ENCODE measurements at regions not wholly inside any gene's neighbourhood (a gene's known extent, or its start where the extent isn't known, plus 50 kb on each side); places are given as distances from the start of the nearest gene placed in this dataset.

GRCh38 chr7:47149971-47150370 lies 431.9 kb downstream of the TNS3 start:
- Histone ChIP-seq H3K4me3 (ENCODE audit: low read length) (no peak overlapping the region), H3K27me3 (ENCODE audit: insufficient read depth, low read length) (no peaks in the 10 kb centered on the region), H3K9me3 (ENCODE audit: low read length) (no peaks in the 10 kb centered on the region), H2AFZ (ENCODE audit: low read depth, low read length) (no peak overlapping the region), H3K4me1 (ENCODE audit: insufficient read depth, low read length) (no peaks in the 10 kb centered on the region), H3K36me3 (ENCODE audit: insufficient read depth, low read length) (no peaks in the 10 kb centered on the region)

GRCh38 chr7:47149208-47149839 lies 432.6 kb downstream of the TNS3 start:
- Histone ChIP-seq H3K36me3 (ENCODE audit: insufficient read depth, low read length) (no peaks in the 10 kb centered on the region), H2AFZ (ENCODE audit: low read depth, low read length) (no peak overlapping the region), H3K27me3 (ENCODE audit: insufficient read depth, low read length) (no peaks in the 10 kb centered on the region), H3K4me3 (ENCODE audit: low read length) (no peak overlapping the region), H3K4me1 (ENCODE audit: insufficient read depth, low read length) (no peaks in the 10 kb centered on the region), H3K9me3 (ENCODE audit: low read length) (no peaks in the 10 kb centered on the region)

DNA sequence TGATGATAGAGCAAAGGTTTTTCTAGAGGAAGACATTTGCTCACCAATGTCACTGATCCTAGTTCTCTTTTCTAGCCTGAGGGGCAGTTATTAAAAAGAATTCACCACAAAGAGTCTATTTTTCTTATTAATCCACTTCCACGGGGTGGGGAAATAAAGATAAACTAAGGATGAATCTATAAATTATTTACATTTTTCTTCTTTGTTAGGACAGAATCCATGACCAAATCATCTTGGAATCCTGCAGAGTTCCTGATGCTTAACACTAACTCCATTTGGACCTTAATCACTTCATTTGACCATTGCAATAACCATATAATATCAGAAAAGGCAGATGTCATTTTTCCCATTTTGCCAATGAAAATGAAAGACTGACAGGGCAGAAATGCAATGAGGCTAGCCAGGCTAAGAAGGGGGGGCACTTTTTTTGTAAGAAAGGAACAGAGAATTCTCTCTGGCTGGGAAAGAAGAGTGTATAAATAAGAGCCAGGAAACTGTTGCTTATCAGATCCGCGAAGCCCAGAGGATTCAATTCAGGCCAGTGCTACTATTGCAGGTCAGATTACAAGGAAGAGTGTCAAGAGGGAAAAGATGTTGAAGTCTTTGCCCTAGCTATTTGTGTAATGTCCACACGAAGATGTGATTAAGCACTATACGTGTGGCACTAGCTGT lies 433.2 kb downstream of the TNS3 start:
- Histone ChIP-seq H3K4me1 (ENCODE audit: insufficient read depth, low read length) (no peaks in the 10 kb centered on the region), H3K36me3 (ENCODE audit: insufficient read depth, low read length) (no peaks in the 10 kb centered on the region)

DNA sequence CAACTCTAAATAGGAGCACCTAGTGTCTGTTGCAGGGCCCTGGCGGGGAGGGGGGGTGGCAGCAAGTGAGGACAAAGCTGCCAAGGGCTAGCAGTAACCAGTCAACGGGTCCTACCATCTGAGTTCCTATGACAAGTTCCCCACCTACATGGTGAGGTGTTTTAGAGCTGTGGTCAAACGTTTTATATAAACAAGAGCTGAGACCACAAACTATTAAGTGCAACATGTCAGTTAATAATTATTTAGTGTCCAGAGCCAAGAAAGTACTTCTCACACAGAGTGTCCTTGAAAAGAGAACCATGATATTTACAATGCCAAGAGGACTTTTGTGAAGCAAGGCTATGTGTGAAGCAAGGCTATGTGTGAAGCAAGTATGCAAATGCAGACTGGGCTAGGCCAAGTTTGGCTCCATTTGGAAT lies 434.7 kb downstream of the TNS3 start:
- H2AFZ ChIP-seq (ENCODE audit: low read depth, low read length) = no peak overlapping the region
- H3K4me1 ChIP-seq (ENCODE audit: insufficient read depth, low read length) = no peaks in the 10 kb centered on the region
- H3K36me3 ChIP-seq (ENCODE audit: insufficient read depth, low read length) = no peaks in the 10 kb centered on the region
- H3K9me3 ChIP-seq (ENCODE audit: low read length) = no peaks in the 10 kb centered on the region
- no peaks in the 10 kb centered on the region for H3K27me3 ChIP-seq (ENCODE audit: insufficient read depth, low read length)
- no peak overlapping the region for H3K4me3 ChIP-seq (ENCODE audit: low read length)

More for the DNA sequence above, 433.2 kb downstream of the TNS3 start:
- H2AFZ ChIP-seq (ENCODE audit: low read depth, low read length) = no peak overlapping the region
- no peaks in the 10 kb centered on the region for H3K27me3 ChIP-seq (ENCODE audit: insufficient read depth, low read length)
- no peak overlapping the region for H3K4me3 ChIP-seq (ENCODE audit: low read length)
- no peaks in the 10 kb centered on the region for H3K9me3 ChIP-seq (ENCODE audit: low read length)

- H3K4me1 ChIP-seq (ENCODE audit: insufficient read depth, low read length) = no peaks in the 10 kb centered on the region
- no peaks in the 10 kb centered on the region for H3K9me3 ChIP-seq (ENCODE audit: low read length)
- H3K27me3 ChIP-seq (ENCODE audit: insufficient read depth, low read length) = no peaks in the 10 kb centered on the region
- no peaks in the 10 kb centered on the region for H3K36me3 ChIP-seq (ENCODE audit: insufficient read depth, low read length)
- no peak overlapping the region for H2AFZ ChIP-seq (ENCODE audit: low read depth, low read length)
- H3K4me3 ChIP-seq (ENCODE audit: low read length) = no peak overlapping the region
Observed at GRCh38 chr7:47145982-47146381, 435.9 kb downstream of the TNS3 start.

DNA sequence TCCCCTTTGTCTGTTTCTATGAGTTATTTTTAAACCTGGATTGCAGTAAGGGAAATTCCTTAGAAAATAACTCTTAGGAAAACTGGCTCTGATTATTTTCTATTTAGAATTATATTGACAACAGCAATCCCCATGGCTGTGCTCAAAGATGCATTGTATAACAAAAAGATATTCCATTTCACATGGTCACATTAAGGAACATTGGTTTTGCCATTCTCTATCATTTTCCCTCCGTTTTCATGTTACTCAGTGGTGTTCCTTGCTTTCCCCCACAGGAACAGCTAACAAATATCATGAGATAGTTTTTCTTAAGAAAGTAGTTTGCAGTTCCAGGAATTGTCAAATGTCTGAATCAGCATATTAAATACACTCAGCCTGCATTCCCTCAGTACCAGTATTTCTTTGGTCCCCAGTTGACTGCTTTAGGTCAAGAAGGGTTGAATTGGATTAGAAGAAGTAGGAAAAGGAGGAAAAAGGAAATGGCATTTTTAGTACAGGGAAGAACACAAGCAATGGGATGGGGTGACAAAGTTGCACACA lies 436.7 kb downstream of the TNS3 start:
- H3K27me3 ChIP-seq (ENCODE audit: insufficient read depth, low read length) = no peaks in the 10 kb centered on the region
- H2AFZ ChIP-seq (ENCODE audit: low read depth, low read length) = no peak overlapping the region
- no peaks in the 10 kb centered on the region for H3K4me1 ChIP-seq (ENCODE audit: insufficient read depth, low read length)
- no peak overlapping the region for H3K4me3 ChIP-seq (ENCODE audit: low read length)
- no peaks in the 10 kb centered on the region for H3K9me3 ChIP-seq (ENCODE audit: low read length)
- H3K36me3 ChIP-seq (ENCODE audit: insufficient read depth, low read length) = no peaks in the 10 kb centered on the region

GRCh38 chr7:47143339-47143738 lies 438.6 kb downstream of the TNS3 start:
- no peaks in the 10 kb centered on the region for H3K9me3 ChIP-seq (ENCODE audit: low read length)
- H3K4me1 ChIP-seq (ENCODE audit: insufficient read depth, low read length) = no peaks in the 10 kb centered on the region
- no peak overlapping the region for H2AFZ ChIP-seq (ENCODE audit: low read depth, low read length)

DNA sequence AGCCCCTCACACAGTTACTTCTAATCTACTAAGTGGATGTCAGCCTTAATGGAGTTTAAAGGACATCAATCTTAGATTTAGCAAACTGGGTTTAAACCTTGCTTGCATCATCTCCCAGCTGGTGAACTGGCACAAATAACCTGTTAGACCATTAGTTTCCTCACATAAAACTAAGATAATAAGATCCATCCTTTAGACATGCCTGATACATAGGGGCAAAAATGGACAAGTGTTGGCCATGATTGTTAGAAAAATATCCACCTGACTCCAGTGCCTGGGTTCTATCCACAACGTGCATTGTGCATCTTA lies 439.1 kb downstream of the TNS3 start:
- Histone ChIP-seq H3K4me3 (ENCODE audit: low read length) (no peak overlapping the region), H3K9me3 (ENCODE audit: low read length) (no peaks in the 10 kb centered on the region), H3K27me3 (ENCODE audit: insufficient read depth, low read length) (no peaks in the 10 kb centered on the region), H3K4me1 (ENCODE audit: insufficient read depth, low read length) (no peaks in the 10 kb centered on the region), H3K36me3 (ENCODE audit: insufficient read depth, low read length) (no peaks in the 10 kb centered on the region), H2AFZ (ENCODE audit: low read depth, low read length) (no peak overlapping the region)

More at GRCh38 chr7:47143339-47143738, 438.6 kb downstream of the TNS3 start:
- H3K36me3 ChIP-seq (ENCODE audit: insufficient read depth, low read length) = no peaks in the 10 kb centered on the region
- no peaks in the 10 kb centered on the region for H3K27me3 ChIP-seq (ENCODE audit: insufficient read depth, low read length)
- no peak overlapping the region for H3K4me3 ChIP-seq (ENCODE audit: low read length)

- Histone ChIP-seq H3K9me3 (ENCODE audit: low read length) (no peaks in the 10 kb centered on the region), H3K27me3 (ENCODE audit: insufficient read depth, low read length) (no peaks in the 10 kb centered on the region), H3K36me3 (ENCODE audit: insufficient read depth, low read length) (no peaks in the 10 kb centered on the region), H3K4me1 (ENCODE audit: insufficient read depth, low read length) (no peaks in the 10 kb centered on the region), H2AFZ (ENCODE audit: low read depth, low read length) (no peak overlapping the region), H3K4me3 (ENCODE audit: low read length) (no peak overlapping the region)
Observed at GRCh38 chr7:47142169-47142866, 439.6 kb downstream of the TNS3 start.

DNA sequence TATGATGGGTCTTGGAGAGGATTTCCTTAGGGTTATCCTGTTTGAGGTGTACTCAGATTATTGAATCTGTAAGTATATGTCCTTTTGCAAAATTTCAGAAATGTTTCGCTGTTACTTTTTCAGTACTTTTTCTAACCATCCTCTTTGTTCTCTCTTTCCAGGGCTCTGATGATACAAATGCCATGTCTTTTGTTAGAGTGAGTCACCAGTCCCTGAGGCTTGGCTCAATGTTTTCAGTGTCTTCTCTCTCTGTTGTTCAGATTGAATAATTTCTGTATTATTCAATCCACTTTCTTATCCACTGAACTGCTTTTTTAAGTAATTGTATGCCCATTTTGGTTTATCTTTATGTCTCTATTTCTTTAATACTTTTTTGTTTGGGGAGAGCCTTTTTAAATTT lies 449.4 kb downstream of the TNS3 start:
- H3K4me3 ChIP-seq (ENCODE audit: low read length) = no peak overlapping the region
- no peaks in the 10 kb centered on the region for H3K9me3 ChIP-seq (ENCODE audit: low read length)
- H2AFZ ChIP-seq (ENCODE audit: low read depth, low read length) = peak overlapping the region; percentile 16
- H3K27me3 ChIP-seq (ENCODE audit: insufficient read depth, low read length) = no peaks in the 10 kb centered on the region
- no peaks in the 10 kb centered on the region for H3K4me1 ChIP-seq (ENCODE audit: insufficient read depth, low read length)
- H3K36me3 ChIP-seq (ENCODE audit: insufficient read depth, low read length) = no peaks in the 10 kb centered on the region

DNA sequence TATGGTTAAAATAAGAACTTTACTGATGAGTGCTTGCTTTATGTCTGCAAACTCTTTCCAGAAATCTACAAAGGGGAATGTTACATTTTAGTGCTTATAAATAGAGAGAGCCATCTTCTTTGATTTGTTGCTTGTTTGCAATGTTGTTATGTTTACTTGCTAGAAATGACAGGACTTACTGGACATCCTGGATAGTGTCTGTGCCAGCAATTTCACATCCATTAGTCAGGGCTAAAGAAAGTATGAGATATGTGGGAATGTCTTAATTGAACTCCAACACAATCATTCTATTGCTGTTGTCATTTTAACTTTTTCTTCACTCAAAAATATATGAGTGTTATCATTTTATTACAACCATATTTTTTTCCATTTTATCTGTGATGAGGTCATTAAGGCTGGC lies 453.2 kb downstream of the TNS3 start:
- Histone ChIP-seq H3K9me3 (ENCODE audit: low read length) (no peaks in the 10 kb centered on the region), H2AFZ (ENCODE audit: low read depth, low read length) (no peak overlapping the region), H3K27me3 (ENCODE audit: insufficient read depth, low read length) (no peaks in the 10 kb centered on the region), H3K4me3 (ENCODE audit: low read length) (no peak overlapping the region), H3K36me3 (ENCODE audit: insufficient read depth, low read length) (no peaks in the 10 kb centered on the region), H3K4me1 (ENCODE audit: insufficient read depth, low read length) (no peaks in the 10 kb centered on the region)

GRCh38 chr7:47125529-47125928 lies 456.4 kb downstream of the TNS3 start:
- Histone ChIP-seq H3K36me3 (ENCODE audit: insufficient read depth, low read length) (no peaks in the 10 kb centered on the region), H3K9me3 (ENCODE audit: low read length) (no peaks in the 10 kb centered on the region), H3K4me1 (ENCODE audit: insufficient read depth, low read length) (no peaks in the 10 kb centered on the region), H3K4me3 (ENCODE audit: low read length) (no peak overlapping the region), H2AFZ (ENCODE audit: low read depth, low read length) (no peak overlapping the region), H3K27me3 (ENCODE audit: insufficient read depth, low read length) (no peaks in the 10 kb centered on the region)

- Histone ChIP-seq H3K4me3 (ENCODE audit: low read length) (no peak overlapping the region), H3K9me3 (ENCODE audit: low read length) (no peaks in the 10 kb centered on the region), H3K36me3 (ENCODE audit: insufficient read depth, low read length) (no peaks in the 10 kb centered on the region), H2AFZ (ENCODE audit: low read depth, low read length) (no peak overlapping the region), H3K27me3 (ENCODE audit: insufficient read depth, low read length) (no peaks in the 10 kb centered on the region), H3K4me1 (ENCODE audit: insufficient read depth, low read length) (peaks cover 6% of the 10 kb centered on the region)
Observed at GRCh38 chr7:47119261-47119865, 462.5 kb downstream of the TNS3 start.

Data from neuron (in vitro differentiated cells).